NB4 (cell line): ENCODE measurements at regions not wholly inside any gene's neighbourhood (a gene's known extent, or its start where the extent isn't known, plus 50 kb on each side); places are given as distances from the start of the nearest gene placed in this dataset.

Experiments
- DNase-seq: peaks from one replicate; pipeline ENCODE4 v3.0.0; 2010; ENCODE audit warnings: low read depth
- H3K4me3 ChIP-seq: one replicate; pipeline ENCODE4 v1.5.1; 2011; ENCODE audit warnings: mild to moderate bottlenecking, low read depth, low read length, moderate library complexity
- MYC ChIP-seq: IDR thresholded peaks from 2 replicates; pipeline ENCODE4 v1.6.1; 2011; ENCODE audit warnings: low read depth, low read length
- POLR2A ChIP-seq: IDR thresholded peaks from 2 replicates; pipeline ENCODE4 v1.6.1; 2011; ENCODE audit warnings: mild to moderate bottlenecking; ENCODE audit not compliant: insufficient read length; ENCODE audit errors: extremely low read depth
- TF ChIP-seq, protein P1 (sequence below): IDR thresholded peaks from one replicate; pipeline ENCODE4 v1.5.1; 2012; ENCODE audit warnings: low read depth, low read length
- TF ChIP-seq, protein P2 (sequence below): IDR thresholded peaks from 2 replicates; pipeline ENCODE4 v1.6.1; 2011; ENCODE audit warnings: low read depth, low read length

DNA sequence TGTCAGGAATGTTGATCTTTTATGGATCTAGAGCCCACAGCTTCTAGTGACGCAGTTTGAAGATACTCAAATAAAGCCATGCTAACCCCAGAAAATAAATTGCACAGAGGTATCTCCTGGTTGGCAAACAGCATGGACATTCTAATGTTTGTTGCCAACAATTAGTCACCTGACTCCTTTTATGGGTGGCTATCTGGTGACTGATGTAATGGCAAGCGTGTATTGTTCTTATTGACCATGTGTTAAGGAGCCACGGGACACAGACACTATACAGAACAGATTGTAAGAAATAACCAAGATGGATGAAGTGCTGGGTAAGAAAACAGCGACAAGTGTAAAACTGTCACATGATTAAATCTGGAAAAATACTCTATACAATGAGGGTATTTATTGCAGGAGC is 401.3 kb upstream of the PDE3A start:
- no peak overlapping the region for H3K4me3 ChIP-seq
- TF ChIP-seq, protein P1, sequence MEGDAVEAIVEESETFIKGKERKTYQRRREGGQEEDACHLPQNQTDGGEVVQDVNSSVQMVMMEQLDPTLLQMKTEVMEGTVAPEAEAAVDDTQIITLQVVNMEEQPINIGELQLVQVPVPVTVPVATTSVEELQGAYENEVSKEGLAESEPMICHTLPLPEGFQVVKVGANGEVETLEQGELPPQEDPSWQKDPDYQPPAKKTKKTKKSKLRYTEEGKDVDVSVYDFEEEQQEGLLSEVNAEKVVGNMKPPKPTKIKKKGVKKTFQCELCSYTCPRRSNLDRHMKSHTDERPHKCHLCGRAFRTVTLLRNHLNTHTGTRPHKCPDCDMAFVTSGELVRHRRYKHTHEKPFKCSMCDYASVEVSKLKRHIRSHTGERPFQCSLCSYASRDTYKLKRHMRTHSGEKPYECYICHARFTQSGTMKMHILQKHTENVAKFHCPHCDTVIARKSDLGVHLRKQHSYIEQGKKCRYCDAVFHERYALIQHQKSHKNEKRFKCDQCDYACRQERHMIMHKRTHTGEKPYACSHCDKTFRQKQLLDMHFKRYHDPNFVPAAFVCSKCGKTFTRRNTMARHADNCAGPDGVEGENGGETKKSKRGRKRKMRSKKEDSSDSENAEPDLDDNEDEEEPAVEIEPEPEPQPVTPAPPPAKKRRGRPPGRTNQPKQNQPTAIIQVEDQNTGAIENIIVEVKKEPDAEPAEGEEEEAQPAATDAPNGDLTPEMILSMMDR = no peak
- no peak for TF ChIP-seq MYC
- TF ChIP-seq, protein P2, sequence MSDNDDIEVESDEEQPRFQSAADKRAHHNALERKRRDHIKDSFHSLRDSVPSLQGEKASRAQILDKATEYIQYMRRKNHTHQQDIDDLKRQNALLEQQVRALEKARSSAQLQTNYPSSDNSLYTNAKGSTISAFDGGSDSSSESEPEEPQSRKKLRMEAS = no peak
- no peak for TF ChIP-seq POLR2A
- DNase-seq = no peak

DNA sequence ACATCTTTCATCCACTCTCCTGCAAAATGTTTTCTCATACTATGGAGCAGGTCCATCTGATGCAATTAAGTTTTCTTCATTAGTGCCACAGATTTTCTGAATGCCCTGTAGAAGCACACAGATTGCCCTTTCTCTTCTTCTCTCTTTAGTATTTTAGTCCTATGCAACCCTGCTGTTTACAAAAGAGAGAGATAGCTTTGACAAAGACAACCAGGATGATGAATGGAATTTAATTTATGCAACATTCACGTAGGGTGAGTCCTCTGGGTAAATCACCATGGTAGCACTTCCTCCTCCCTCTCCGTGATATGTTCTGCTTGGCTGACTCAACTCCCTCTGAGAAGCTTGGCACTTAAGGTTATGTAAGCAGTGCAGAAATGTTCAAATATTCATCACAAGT is 400.9 kb upstream of the PDE3A start:
- H3K4me3 ChIP-seq = no peak overlapping the region
- TF ChIP-seq, protein P2 = no peak
- TF ChIP-seq MYC (no peak), POLR2A (no peak)
- TF ChIP-seq, protein P1 = no peak
- DNase-seq = peak; percentile 52

DNA sequence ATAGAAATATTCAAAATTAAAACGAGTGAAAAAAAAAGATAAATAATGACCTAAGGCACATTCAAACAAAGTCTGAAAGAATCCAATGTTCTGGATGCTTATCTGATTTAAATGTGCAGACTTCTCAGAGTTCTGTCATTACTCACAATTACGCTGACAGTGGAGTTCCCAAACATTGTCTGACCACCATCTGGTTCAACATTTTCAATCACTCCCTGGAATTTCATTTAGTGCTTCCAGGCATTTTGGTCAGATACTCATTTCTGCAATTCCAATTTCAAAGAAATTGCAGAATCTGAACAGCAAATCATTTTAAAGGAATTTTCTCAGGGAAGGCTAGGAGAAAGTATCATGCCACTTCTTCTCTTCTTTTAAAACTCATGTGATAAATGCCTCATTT is 398.2 kb upstream of the PDE3A start:
- no peak for DNase-seq
- TF ChIP-seq, protein P2 = no peak
- H3K4me3 ChIP-seq = no peak overlapping the region

DNA sequence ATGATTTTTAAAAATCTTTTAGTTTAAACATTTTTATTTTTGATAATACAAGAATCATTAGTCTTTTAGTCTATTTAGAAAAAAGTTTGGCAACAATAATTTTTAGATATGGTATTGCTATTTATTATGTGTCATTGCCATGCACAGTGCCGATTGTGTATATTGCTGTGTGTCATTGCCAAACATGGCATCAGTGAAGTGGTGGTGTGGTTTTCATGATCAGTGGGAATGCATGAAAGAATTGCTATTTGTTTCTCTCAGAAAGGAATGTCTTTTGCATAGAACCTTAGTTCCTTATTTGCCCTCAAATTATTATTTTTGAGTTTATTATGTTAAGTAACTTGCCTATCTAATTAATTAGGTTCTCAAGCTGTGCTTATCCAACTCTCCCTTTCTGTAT is 397.5 kb upstream of the PDE3A start:
- H3K4me3 ChIP-seq = no peak overlapping the region
- no peak for DNase-seq
- TF ChIP-seq MYC = no peak
- TF ChIP-seq, protein P1 = no peak

DNA sequence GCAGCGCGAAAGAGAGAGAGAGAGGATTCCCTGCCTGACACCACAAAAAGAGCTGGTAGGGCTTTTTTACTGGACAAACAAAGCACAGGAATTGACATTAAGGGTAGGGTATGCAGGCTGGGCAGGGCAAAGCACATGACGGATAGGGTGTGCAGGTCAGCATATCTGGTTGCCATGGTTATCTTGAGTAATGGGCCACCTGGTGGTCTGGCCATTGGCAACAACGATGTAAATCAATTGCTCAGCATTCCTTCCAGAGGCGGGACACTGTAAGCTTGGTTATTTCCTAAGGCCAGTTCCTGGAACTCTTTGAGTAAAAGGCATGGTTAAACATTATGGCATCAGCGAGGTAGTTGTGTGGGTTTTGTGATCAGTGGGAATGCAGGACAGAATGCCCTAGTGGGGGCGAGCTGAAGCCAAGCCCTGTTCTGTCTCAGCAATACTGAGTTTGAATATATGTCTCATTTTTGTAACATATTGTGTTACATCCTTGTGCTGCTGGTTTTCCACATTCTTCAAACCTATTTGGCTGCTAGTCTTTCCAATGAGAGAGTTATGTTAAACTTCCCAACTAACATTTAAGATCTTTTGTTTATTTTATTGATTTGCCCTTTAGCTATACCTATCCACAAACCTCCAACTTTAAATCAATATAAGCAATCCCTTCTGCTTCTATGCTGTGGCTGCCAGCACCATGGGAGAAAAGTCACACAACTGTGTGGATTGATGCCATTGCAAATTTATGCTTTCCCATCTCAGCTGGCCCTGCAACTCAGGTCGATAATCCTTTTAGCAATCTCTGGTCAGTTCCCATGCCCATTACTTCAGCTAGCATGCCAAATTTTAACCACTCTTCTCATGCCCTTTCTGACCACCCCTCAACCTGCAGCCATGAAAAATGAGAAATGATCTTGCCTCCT is 396.7 kb upstream of the PDE3A start:
- no peak for DNase-seq
- TF ChIP-seq MYC (no peak), POLR2A (no peak)
- TF ChIP-seq, protein P1 = no peak
- TF ChIP-seq, protein P2 = no peak
- no peak overlapping the region for H3K4me3 ChIP-seq

DNA sequence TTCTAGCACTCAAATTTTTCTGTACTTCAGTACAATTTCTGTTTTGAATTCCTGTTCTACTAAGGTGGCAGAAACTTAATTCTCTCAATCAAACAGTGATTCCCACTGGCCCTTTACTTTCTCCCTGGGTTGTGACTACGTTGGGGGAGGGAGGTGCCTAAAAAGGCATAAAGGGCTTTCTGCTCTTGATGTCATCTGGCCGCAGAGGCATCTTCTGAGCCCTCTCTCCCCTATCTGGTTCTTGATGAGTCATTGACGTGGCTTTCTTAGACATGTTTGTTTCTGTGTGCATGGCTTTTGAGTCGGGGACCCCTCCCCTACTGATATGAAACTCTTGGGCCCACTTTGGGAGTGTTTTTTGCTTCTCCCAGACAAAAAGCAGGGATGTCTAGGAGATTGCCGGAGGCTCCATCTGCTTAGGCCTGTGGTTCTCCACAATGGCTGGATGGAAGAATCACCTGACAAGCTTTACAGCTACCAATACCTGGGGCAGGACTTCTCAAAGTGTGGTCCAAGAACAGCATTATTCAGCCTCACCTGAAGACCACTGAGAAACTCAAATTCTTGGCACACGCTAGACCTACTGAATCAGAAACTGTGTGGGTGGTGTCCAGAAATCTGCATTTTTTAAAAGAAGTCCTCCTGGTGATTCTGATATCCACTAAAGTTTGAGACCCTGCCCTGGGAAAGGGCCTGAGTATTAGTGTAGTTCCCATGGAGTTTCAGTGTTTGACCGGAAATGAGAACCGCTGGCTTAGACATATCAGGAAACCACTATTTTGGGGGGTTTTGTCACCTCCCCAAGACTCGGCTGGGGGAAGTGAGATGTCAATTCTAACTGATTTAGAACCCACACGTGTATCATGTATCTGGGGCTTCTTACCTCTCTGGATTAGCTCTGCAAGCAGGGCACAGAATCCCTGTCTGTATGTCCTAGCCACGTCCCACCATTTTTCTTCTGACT is 395.7 kb upstream of the PDE3A start:
- H3K4me3 ChIP-seq = no peak overlapping the region
- no peak for DNase-seq
- TF ChIP-seq, protein P1 = no peak
- no peak for TF ChIP-seq MYC
- TF ChIP-seq, protein P2 = no peak
- no peak for TF ChIP-seq POLR2A
